ENCODE measurements at regions not wholly inside any gene's neighbourhood (a gene's known extent, or its start where the extent isn't known, plus 50 kb on each side); places are given as distances from the start of the nearest gene placed in this dataset.

GRCh38 chr1:59125676-59126320, 171.1 kb upstream of the FGGY start:
- TF ChIP-seq CTCF (IDR thresholded peaks at IDR 0.05) (no peak), POLR2A (IDR thresholded peaks at IDR 0.05) (no peak)
- H3K9me3 ChIP-seq, result no peaks in the 10 kb centered on the region
- DNase-seq, result no peak
- no peaks in the 10 kb centered on the region for H3K36me3 ChIP-seq (replicated peaks in 1 of 2; ENCODE audit: insufficient read depth in 1 of 2, low read depth in 2 of 2)
- WGBS, 2 donors, result 83 to 93% methylated on average over 3 of the region's 3 CpGs
- H3K4me1 ChIP-seq, result no peaks in the 10 kb centered on the region
- H3K27me3 ChIP-seq, result no peaks in the 10 kb centered on the region
- ATAC-seq, result no peak
- intact Hi-C loops (cut with DNase I), result no loop called here
- no peak overlapping the region for H3K27ac ChIP-seq
- H3K4me3 ChIP-seq, result no peak overlapping the region

GRCh38 chr1:59126366-59126765, 170.5 kb upstream of the FGGY start:
- Histone ChIP-seq H3K36me3 (replicated peaks in 1 of 2; ENCODE audit: insufficient read depth in 1 of 2, low read depth in 2 of 2) (no peaks in the 10 kb centered on the region), H3K27me3 (no peaks in the 10 kb centered on the region), H3K27ac (no peak overlapping the region), H3K4me3 (no peak overlapping the region), H3K9me3 (no peaks in the 10 kb centered on the region), H3K4me1 (no peaks in the 10 kb centered on the region)
- intact Hi-C loops (cut with DNase I), result no loop called here
- 97 to 100% methylated on average over 1 of the region's 1 CpG for WGBS, 2 donors
- DNase-seq (no peak), ATAC-seq (no peak)
- no peak for TF ChIP-seq POLR2A (IDR thresholded peaks at IDR 0.05)
- TF ChIP-seq CTCF (IDR thresholded peaks at IDR 0.05), result no peak

GRCh38 chr1:59128239-59128736, 168.6 kb upstream of the FGGY start:
- Histone ChIP-seq H3K27ac (peak overlapping the region in 1 of 4 donors; percentile 48), H3K36me3 (replicated peaks in 1 of 2; ENCODE audit: insufficient read depth in 1 of 2, low read depth in 2 of 2) (no peaks in the 10 kb centered on the region), H3K4me3 (no peak overlapping the region), H3K27me3 (no peaks in the 10 kb centered on the region), H3K4me1 (peaks cover 5% of the 10 kb centered on the region), H3K9me3 (no peaks in the 10 kb centered on the region)
- 86 to 93% methylated on average over 1 of the region's 1 CpG for WGBS, 2 donors
- TF ChIP-seq POLR2A (IDR thresholded peaks at IDR 0.05), result no peak
- no peak for TF ChIP-seq CTCF (IDR thresholded peaks at IDR 0.05)
- DNase-seq, result no peak
- intact Hi-C loops (cut with DNase I), result no loop called here
- no peak for ATAC-seq

- no peak for DNase-seq
- Histone ChIP-seq H3K36me3 (replicated peaks in 1 of 2; ENCODE audit: insufficient read depth in 1 of 2, low read depth in 2 of 2) (no peaks in the 10 kb centered on the region), H3K27ac (peak overlapping the region in 2 of 4 donors; percentile 15 to 48), H3K27me3 (no peaks in the 10 kb centered on the region), H3K4me1 (peaks cover 5% of the 10 kb centered on the region), H3K4me3 (no peak overlapping the region), H3K9me3 (no peaks in the 10 kb centered on the region)
- intact Hi-C loops (cut with DNase I), result no loop called here
- WGBS, 2 donors, result 74 to 75% methylated on average over 4 of the region's 4 CpGs
- TF ChIP-seq POLR2A (IDR thresholded peaks at IDR 0.05) (no peak), CTCF (IDR thresholded peaks at IDR 0.05) (no peak)
- peak; percentile 58 for ATAC-seq
Observed at GRCh38 chr1:59128784-59129227, 168.1 kb upstream of the FGGY start.

- ATAC-seq (no peak), DNase-seq (no peak)
- peak overlapping the region in 2 of 4 donors; percentile 30 to 35 for H3K27ac ChIP-seq
- 44 to 55% methylated on average over 5 of the region's 5 CpGs for WGBS, 2 donors
- no peaks in the 10 kb centered on the region for H3K27me3 ChIP-seq
- peaks cover 5% of the 10 kb centered on the region for H3K4me1 ChIP-seq
- intact Hi-C loops (cut with DNase I), result no loop called here
- H3K36me3 ChIP-seq (replicated peaks in 1 of 2; ENCODE audit: insufficient read depth in 1 of 2, low read depth in 2 of 2), result no peaks in the 10 kb centered on the region
- H3K4me3 ChIP-seq, result no peak overlapping the region
- TF ChIP-seq CTCF (IDR thresholded peaks at IDR 0.05), result no peak
- no peaks in the 10 kb centered on the region for H3K9me3 ChIP-seq
Observed at GRCh38 chr1:59132295-59132694, 164.6 kb upstream of the FGGY start.
